H1 (cell line): ENCODE measurements at regions not wholly inside any gene's neighbourhood (a gene's known extent, or its start where the extent isn't known, plus 50 kb on each side); places are given as distances from the start of the nearest gene placed in this dataset.

Source experiments
- CTCF ChIA-PET: fragments of 300-600 bp; sonication (Branson Sonifier 250); formaldehyde crosslinking; loops from one replicate; lab custom pipeline; 2021; ENCODE audit not compliant: partially characterized antibody; lab: Charles Lee
- POLR2A ChIA-PET: fragments of 300-600 bp; sonication (Branson Sonifier 250); formaldehyde crosslinking; loops from one replicate; lab custom pipeline; 2021; ENCODE audit warnings: inconsistent platforms; ENCODE audit not compliant: partially characterized antibody; lab: Charles Lee
- DNase-seq, 2 experiments: peaks; one replicate each; pipeline versions ENCODE4 v3.0.0 to v3.0.0-alpha.2; 2010 to 2022; ENCODE audit warnings: low spot score in 2 of 2, low read depth in 1 of 2, mixed read lengths in 1 of 2
- FAIRE-seq: peaks from 2 replicates; lab custom pipeline; 2011; peaks lifted over from hg19 to GRCh38; lab: Jason Lieb, UNC
- H2AFZ ChIP-seq: 2 replicates; pipeline ENCODE4 v1.8.1; 2012; ENCODE audit warnings: low read length, inconsistent platforms
- H2AK5ac ChIP-seq: 2 replicates; pipeline ENCODE4 v1.6.1; 2013; ENCODE audit warnings: low read depth, low read length
- H2BK120ac ChIP-seq: replicated peaks from 2 replicates; pipeline ENCODE3; 2013; ENCODE audit warnings: low read depth, low read length, inconsistent platforms
- H2BK12ac ChIP-seq: 2 replicates; pipeline ENCODE4 v1.6.1; 2013; ENCODE audit warnings: low read depth, low read length
- H2BK15ac ChIP-seq: 2 replicates; pipeline ENCODE4 v1.6.1; 2013; ENCODE audit warnings: low read length
- H2BK20ac ChIP-seq: 2 replicates; pipeline ENCODE4 v1.6.1; 2013; ENCODE audit warnings: low read length
- H2BK5ac ChIP-seq: 2 replicates; pipeline ENCODE4 v1.6.1; 2013; ENCODE audit warnings: low read depth, low read length
- H3K14ac ChIP-seq: 2 replicates; pipeline ENCODE4 v1.6.1; 2013; ENCODE audit warnings: inconsistent platforms; ENCODE audit not compliant: insufficient read length
- H3K18ac ChIP-seq: 2 replicates; pipeline ENCODE4 v1.6.1; 2013; ENCODE audit warnings: low read length; ENCODE audit errors: extremely low read depth
- H3K23ac ChIP-seq: 2 replicates; pipeline ENCODE4 v1.6.1; 2013; ENCODE audit warnings: inconsistent platforms; ENCODE audit not compliant: insufficient read length
- H3K23me2 ChIP-seq: 2 replicates; pipeline ENCODE4 v1.6.1; 2013; ENCODE audit warnings: low read depth, low read length
- H3K27ac ChIP-seq: 2 replicates; pipeline ENCODE4 v1.6.1; 2011; ENCODE audit warnings: low read depth, low read length, inconsistent platforms
- H3K27me3 ChIP-seq, 4 experiments: replicated peaks in 1 of 4; 1 replicate in 1 of 4; 2 replicates in 3 of 4; pipeline versions ENCODE4 v1.6.1 to v1.8.1; 2011 to 2013; ENCODE audit warnings: low read length in 3 of 4, mild to moderate bottlenecking in 3 of 4, inconsistent platforms in 2 of 4, mixed read lengths in 2 of 4, moderate library complexity in 1 of 4; ENCODE audit not compliant: control insufficient read depth in 3 of 4, insufficient read depth in 3 of 4; ENCODE audit errors: extremely low read depth in 1 of 4
- H3K36me3 ChIP-seq, 4 experiments: 2 replicates each; pipeline versions ENCODE4 v1.6.1 to v1.8.1; 2011 to 2013; ENCODE audit warnings: mild to moderate bottlenecking in 4 of 4, low read length in 3 of 4, moderate library complexity in 2 of 4, control low read depth in 1 of 4, inconsistent platforms in 1 of 4; ENCODE audit not compliant: insufficient read depth in 4 of 4, control insufficient read depth in 2 of 4
- H3K4ac ChIP-seq: replicated peaks from 2 replicates; pipeline ENCODE3; 2013; ENCODE audit warnings: low read length, low read depth, mixed read lengths, inconsistent platforms; ENCODE audit not compliant: insufficient read length
- H3K4me1 ChIP-seq, 4 experiments: replicated peaks in 1 of 4; 1 replicate in 1 of 4; 2 replicates in 3 of 4; pipeline versions ENCODE4 v1.6.1 to v1.8.1; 2011 to 2013; ENCODE audit warnings: low read length in 3 of 4, inconsistent platforms in 2 of 4, mixed read lengths in 1 of 4; ENCODE audit not compliant: insufficient read depth in 4 of 4, control insufficient read depth in 3 of 4
- H3K4me2 ChIP-seq, 2 experiments: 2 replicates each; pipeline versions ENCODE4 v1.6.1 to v1.8.1; 2011 to 2013; ENCODE audit warnings: low read depth in 2 of 2, low read length in 2 of 2, control low read depth in 1 of 2, inconsistent platforms in 1 of 2, mild to moderate bottlenecking in 1 of 2; ENCODE audit not compliant: insufficient read depth in 1 of 2
- H3K4me3 ChIP-seq, 4 experiments: fragments of 200-600, 300-600 bp in 1 of 4; sonication (generic), shearing (Covaris generic), sonication (Bioruptor Twin) in 1 of 4; 2 replicates each; pipeline versions ENCODE4 v1.5.1 to v1.8.1; 2011 to 2016; ENCODE audit warnings: low read length in 4 of 4, low read depth in 3 of 4, control low read depth in 2 of 4, inconsistent platforms in 2 of 4, mild to moderate bottlenecking in 2 of 4, mixed read lengths in 1 of 4, moderate library complexity in 1 of 4; ENCODE audit not compliant: insufficient read depth in 2 of 4; ENCODE audit errors: extremely low read depth in 1 of 4
- H3K56ac ChIP-seq: replicated peaks from 2 replicates; pipeline ENCODE3; 2013; ENCODE audit warnings: low read depth, mild to moderate bottlenecking, mixed read lengths, low read length, inconsistent platforms; ENCODE audit not compliant: insufficient read length
- H3K79me1 ChIP-seq: 2 replicates; pipeline ENCODE4 v1.6.1; 2013; ENCODE audit warnings: low read depth, low read length, control low read depth
- H3K79me2 ChIP-seq, 2 experiments: 2 replicates each; pipeline versions ENCODE4 v1.6.1 to v1.8.1; 2012 to 2013; ENCODE audit warnings: low read length in 2 of 2, mild to moderate bottlenecking in 2 of 2, inconsistent platforms in 1 of 2; ENCODE audit not compliant: insufficient read depth in 2 of 2, control insufficient read depth in 1 of 2
- H3K9ac ChIP-seq, 4 experiments: replicated peaks in 1 of 4; 1 replicate in 1 of 4; 2 replicates in 3 of 4; pipeline versions ENCODE4 v1.6.1 to v1.8.1; 2011 to 2013; ENCODE audit warnings: low read depth in 3 of 4, low read length in 3 of 4, control low read depth in 2 of 4, mild to moderate bottlenecking in 2 of 4, moderate library complexity in 2 of 4, inconsistent platforms in 1 of 4; ENCODE audit errors: extremely low read depth in 1 of 4
- H3K9me3 ChIP-seq, 2 experiments: 2 replicates each; pipeline versions ENCODE4 v1.6.1 to v1.8.1; 2012 to 2013; ENCODE audit warnings: mild to moderate bottlenecking in 2 of 2, moderate library complexity in 2 of 2, control low read depth in 1 of 2, inconsistent platforms in 1 of 2, low read depth in 1 of 2, low read length in 1 of 2, mixed read lengths in 1 of 2; ENCODE audit not compliant: insufficient read depth in 2 of 2
- H4K20me1 ChIP-seq, 2 experiments: replicated peaks in 1 of 2; 2 replicates each; pipeline versions ENCODE3 to v1.8.1; 2011 to 2013; ENCODE audit warnings: inconsistent platforms in 2 of 2, low read length in 2 of 2, mild to moderate bottlenecking in 1 of 2; ENCODE audit not compliant: insufficient read depth in 2 of 2, control insufficient read depth in 1 of 2
- H4K5ac ChIP-seq: 2 replicates; pipeline ENCODE4 v1.6.1; 2013; ENCODE audit warnings: low read length, low read depth, mixed read lengths, inconsistent platforms; ENCODE audit not compliant: insufficient read length
- H4K8ac ChIP-seq: 2 replicates; pipeline ENCODE4 v1.8.0; 2013; ENCODE audit warnings: mild to moderate bottlenecking, moderate library complexity, low read length, inconsistent platforms; ENCODE audit not compliant: insufficient read depth; ENCODE audit errors: extremely low read depth
- H4K91ac ChIP-seq: replicated peaks from 2 replicates; pipeline ENCODE3; 2013; ENCODE audit warnings: low read length, mixed read lengths, inconsistent platforms; ENCODE audit not compliant: insufficient read length
- ASH2L ChIP-seq: fragments of 200-600, 300-600 bp; sonication (generic); IDR thresholded peaks from one replicate; pipeline ENCODE4 v1.7.1; 2017; ENCODE audit warnings: low read length
- BACH1 ChIP-seq: IDR thresholded peaks from 2 replicates; pipeline ENCODE4 v1.6.1; 2012; ENCODE audit warnings: low read length, improper control_type of control experiment
- BCL11A ChIP-seq, 2 experiments: IDR thresholded peaks; one replicate each; pipeline ENCODE4 v1.6.1; 2011; ENCODE audit warnings: low read depth in 2 of 2, low read length in 2 of 2, mild to moderate bottlenecking in 2 of 2
- CHD1 ChIP-seq: IDR thresholded peaks from 2 replicates; pipeline ENCODE4 v1.6.1; 2012; ENCODE audit warnings: low read depth, low read length, improper control_type of control experiment
- CTBP2 ChIP-seq: IDR thresholded peaks from 2 replicates; pipeline ENCODE4 v1.7.0; 2011; ENCODE audit warnings: borderline replicate concordance, mild to moderate bottlenecking, moderate library complexity, mixed read lengths, low read length; ENCODE audit not compliant: insufficient read depth, insufficient read length
- CTCF ChIP-seq, 3 experiments: IDR thresholded peaks; 1 replicate in 2 of 3; 2 replicates in 1 of 3; pipeline versions ENCODE4 v1.5.1 to v1.6.1; 2011; ENCODE audit warnings: low read length in 3 of 3, mild to moderate bottlenecking in 3 of 3, inconsistent platforms in 2 of 3, low read depth in 1 of 3, moderate library complexity in 1 of 3; ENCODE audit not compliant: insufficient read depth in 1 of 3; ENCODE audit errors: control extremely low read depth in 1 of 3
- EP300 ChIP-seq, 2 experiments: IDR thresholded peaks; 1 replicate in 1 of 2; 2 replicates in 1 of 2; pipeline ENCODE4 v1.6.1; 2011 to 2012; ENCODE audit warnings: low read depth in 2 of 2, low read length in 2 of 2, mild to moderate bottlenecking in 2 of 2, borderline replicate concordance in 1 of 2, inconsistent platforms in 1 of 2, moderate library complexity in 1 of 2
- KDM1A ChIP-seq: fragments of 200-600, 300-600 bp; sonication (generic); IDR thresholded peaks from 2 replicates; pipeline ENCODE4 v1.7.1; 2016; ENCODE audit warnings: mild to moderate bottlenecking, low read length, borderline replicate concordance
- POLR2A ChIP-seq, 2 experiments: IDR thresholded peaks; 1 replicate in 1 of 2; 2 replicates in 1 of 2; pipeline ENCODE4 v1.6.1; 2011; ENCODE audit warnings: low read depth in 2 of 2, low read length in 2 of 2, mild to moderate bottlenecking in 2 of 2; ENCODE audit errors: control extremely low read depth in 1 of 2
- SAP30 ChIP-seq: fragments of 300-600 bp; sonication (generic); IDR thresholded peaks from 2 replicates; pipeline ENCODE4 v1.7.1; 2012; ENCODE audit warnings: low read length, moderate library complexity, mild to moderate bottlenecking, inconsistent platforms; ENCODE audit not compliant: insufficient read depth, insufficient replicate concordance
- SRF ChIP-seq: IDR thresholded peaks from 2 replicates; pipeline ENCODE4 v1.6.1; 2011; ENCODE audit warnings: mild to moderate bottlenecking, low read depth, low read length, moderate library complexity
- TBP ChIP-seq: IDR thresholded peaks from 2 replicates; pipeline ENCODE4 v1.6.1; 2011; ENCODE audit warnings: low read depth, low read length, improper control_type of control experiment
- ZNF274 ChIP-seq: IDR thresholded peaks from 2 replicates; pipeline ENCODE4 v1.7.0; 2012; ENCODE audit warnings: low read length, borderline replicate concordance; ENCODE audit errors: extremely low read depth
- WGBS, 2 experiments: shearing (Covaris generic) in 1 of 2; methylation state at CpG; one replicate each; pipeline versions ENCODE4 v1.1.6 to v1.1.7; 2013 to 2015; ENCODE audit warnings: low lambda C conversion rate in 2 of 2, mixed read lengths in 2 of 2, inconsistent platforms in 1 of 2, low coverage in 1 of 2, missing lambda C conversion rate in 1 of 2; ENCODE audit not compliant: insufficient replicate concordance in 2 of 2, insufficient coverage in 1 of 2, insufficient read length in 1 of 2; ENCODE audit errors: extremely low coverage in 1 of 2, missing lambda C conversion rate in 1 of 2; 5-methylcytosine and 5-hydroxymethylcytosine counted together

GRCh38 chr2:147356157-147356556 is 488.7 kb upstream of the ACVR2A start:
- no peak overlapping the region for H2BK120ac ChIP-seq
- POLR2A ChIA-PET, result no interaction called here
- H4K8ac ChIP-seq, result no peak overlapping the region
- H3K4me2 ChIP-seq, result no peak overlapping the region
- no peaks in the 10 kb centered on the region for H4K20me1 ChIP-seq
- H3K23me2 ChIP-seq, result no peaks in the 10 kb centered on the region
- 90% methylated on average over 4 of the region's 4 CpGs; no CpG with 5 or more reads in 1 of the 2 experiments for WGBS, 2 experiments
- H3K4me1 ChIP-seq, result peaks cover 0 to 2% (median 0%) of the 10 kb centered on the region in 4 experiments; a peak in 1 of 7 replicates
- no peak overlapping the region for H2AFZ ChIP-seq
- H3K18ac ChIP-seq, result no peak overlapping the region
- H3K79me2 ChIP-seq, result no peaks in the 10 kb centered on the region
- no peak overlapping the region for H3K23ac ChIP-seq
- no peak overlapping the region for H3K56ac ChIP-seq
- no peak overlapping the region for H3K14ac ChIP-seq
- H4K91ac ChIP-seq, result no peak overlapping the region
- no peak overlapping the region for H3K27ac ChIP-seq
- no peak overlapping the region for H2BK15ac ChIP-seq
- H3K4me3 ChIP-seq, result no peak overlapping the region
- H3K36me3 ChIP-seq, result no peaks in the 10 kb centered on the region
- H3K9ac ChIP-seq, result no peak overlapping the region
- H3K27me3 ChIP-seq, result no peaks in the 10 kb centered on the region
- H2AK5ac ChIP-seq, result no peak overlapping the region
- H3K79me1 ChIP-seq, result no peaks in the 10 kb centered on the region
- H3K4ac ChIP-seq, result no peak overlapping the region
- DNase-seq, result no peak
- H4K5ac ChIP-seq, result no peak overlapping the region
- H2BK5ac ChIP-seq, result no peak overlapping the region
- no peak overlapping the region for H2BK20ac ChIP-seq
- H3K9me3 ChIP-seq, result no peaks in the 10 kb centered on the region
- no peak for FAIRE-seq
- H2BK12ac ChIP-seq, result no peak overlapping the region
- CTCF ChIA-PET, result interaction anchor here (0.6 kb wide), 1 partner anchor 24 kb away, joined by 4 read pairs; no protein-coding TSS in a partner anchor
- TF ChIP-seq CTBP2 (no peak), CTCF (IDR thresholded peaks at IDR 0.05; ENCODE audit: control extremely low read depth in 1 of 3, insufficient read depth in 1 of 3, low read depth in 1 of 3, low read length in 3 of 3) (no peak), KDM1A (no peak), EP300 (IDR thresholded peaks at IDR 0.05; ENCODE audit: borderline replicate concordance in 1 of 2, low read depth in 2 of 2, low read length in 2 of 2) (no peak), SRF (no peak), ASH2L (no peak), ZNF274 (no peak), BACH1 (no peak), CHD1 (no peak), SAP30 (no peak), BCL11A (IDR thresholded peaks at IDR 0.05; ENCODE audit: low read depth in 2 of 2, low read length in 2 of 2) (no peak), TBP (no peak), POLR2A (IDR thresholded peaks at IDR 0.05; ENCODE audit: control extremely low read depth in 1 of 2, low read depth in 2 of 2, low read length in 2 of 2) (no peak)
